GM19328 (cell line): ENCODE measurements at regions not wholly inside any gene's neighbourhood (a gene's known extent, or its start where the extent isn't known, plus 50 kb on each side); places are given as distances from the start of the nearest gene placed in this dataset.

Experiments
- ATAC-seq: cut with Tn5 transposase; IDR thresholded peaks from one replicate; pipeline ENCODE4 v1.9.1; 2021; ENCODE audit warnings: mild to moderate bottlenecking, moderate library complexity; ENCODE audit not compliant: unreplicated experiment

DNA sequence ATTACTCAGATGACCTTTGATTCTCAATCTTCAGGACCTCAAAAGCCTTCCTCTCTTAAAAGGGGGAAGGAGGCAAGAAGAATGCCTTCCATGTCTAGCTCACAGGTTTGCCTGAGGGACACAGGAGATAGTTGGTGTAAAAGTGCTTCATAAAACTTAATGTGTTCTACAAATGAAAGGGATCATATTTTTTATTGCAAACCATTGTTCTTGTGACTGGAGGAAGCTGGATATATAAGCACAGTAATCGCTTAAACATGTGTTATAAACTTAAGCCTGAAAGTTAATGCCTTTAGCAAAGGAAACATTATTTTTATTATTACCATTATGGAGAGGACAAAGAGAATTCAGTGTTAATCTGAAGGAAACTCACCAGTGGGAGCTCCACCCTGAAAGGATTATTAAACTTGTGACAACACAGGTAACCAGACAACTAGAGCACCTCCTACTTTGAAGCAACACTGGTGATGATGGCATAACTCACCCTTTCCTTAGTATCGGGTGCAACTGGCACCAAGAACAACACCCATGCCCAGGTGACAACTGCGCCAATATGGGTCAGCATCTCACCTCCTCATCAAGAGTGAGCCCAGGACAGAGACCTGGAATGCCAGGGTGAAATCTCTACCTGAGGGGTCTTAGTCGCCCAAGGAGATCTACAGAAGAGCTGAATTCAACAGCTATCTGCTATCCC lies 288.7 kb upstream of the PRDM1 start:
- ATAC-seq = no peak

DNA sequence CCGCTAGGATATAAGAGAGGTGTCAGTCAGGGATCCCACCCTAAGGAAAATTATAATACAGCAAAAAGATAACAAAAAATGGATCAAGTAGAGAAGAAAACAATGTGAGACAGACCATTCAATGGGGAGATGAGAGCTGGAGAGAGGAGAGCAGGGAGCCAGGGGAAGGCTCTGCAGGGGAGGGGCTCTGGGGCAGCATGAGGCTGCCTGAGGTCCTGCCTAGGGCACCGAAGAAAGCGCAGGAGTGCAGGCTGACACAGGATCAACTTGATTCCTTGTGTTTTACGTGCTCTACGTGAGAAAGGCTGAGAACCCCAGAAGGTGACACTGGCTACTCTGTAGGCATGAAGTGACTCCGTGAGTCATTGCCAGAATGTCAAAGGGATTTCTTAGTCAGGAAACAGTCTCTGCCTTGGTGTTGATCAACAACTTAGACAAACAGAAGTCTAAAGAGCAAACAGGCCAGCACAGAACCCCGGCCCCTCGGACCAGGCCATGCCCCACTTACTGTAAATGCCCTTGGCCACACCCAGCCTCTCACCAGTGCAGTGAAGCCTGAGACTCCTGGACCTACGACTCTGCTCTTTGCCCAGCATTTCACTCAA lies 290.1 kb upstream of the PRDM1 start:
- no peak for ATAC-seq

DNA sequence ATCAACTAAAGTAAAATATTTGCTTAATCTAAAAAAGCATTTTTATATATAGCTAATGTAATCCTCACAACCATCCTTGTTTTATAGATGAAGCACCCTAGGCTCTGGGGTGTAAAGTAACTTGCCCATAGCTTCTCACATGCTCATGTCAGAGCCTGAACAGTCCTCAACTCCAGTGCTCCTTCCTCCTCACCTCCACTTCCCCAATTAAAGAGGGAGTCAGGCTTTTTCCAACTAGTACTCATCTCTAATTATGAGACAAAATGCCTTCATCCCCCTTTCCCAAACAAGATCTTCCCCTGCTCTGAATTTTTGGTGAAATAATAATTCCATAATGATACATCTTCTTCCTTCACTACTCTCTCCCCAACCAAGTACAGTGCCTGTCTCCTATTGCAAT lies 290.8 kb upstream of the PRDM1 start:
- ATAC-seq = no peak

DNA sequence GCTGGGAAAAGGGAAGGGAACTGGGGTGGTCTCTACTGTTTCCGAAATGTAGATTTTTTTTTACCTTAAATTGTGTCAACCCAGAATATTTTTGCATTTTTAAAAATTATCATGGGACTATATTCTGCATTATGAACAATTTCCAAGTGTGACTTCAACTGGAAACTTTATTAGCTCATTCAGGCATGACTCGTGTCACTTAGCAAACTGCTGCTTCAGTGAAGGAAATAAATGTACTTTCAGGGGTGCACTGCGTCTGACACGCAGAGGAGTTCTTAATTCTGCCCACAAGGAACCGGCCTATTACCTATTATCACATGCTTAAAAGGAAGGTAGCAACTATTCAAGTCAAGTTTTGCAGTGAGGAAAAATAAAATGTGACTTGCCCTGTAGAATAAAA lies 291.3 kb upstream of the PRDM1 start:
- no peak for ATAC-seq

DNA sequence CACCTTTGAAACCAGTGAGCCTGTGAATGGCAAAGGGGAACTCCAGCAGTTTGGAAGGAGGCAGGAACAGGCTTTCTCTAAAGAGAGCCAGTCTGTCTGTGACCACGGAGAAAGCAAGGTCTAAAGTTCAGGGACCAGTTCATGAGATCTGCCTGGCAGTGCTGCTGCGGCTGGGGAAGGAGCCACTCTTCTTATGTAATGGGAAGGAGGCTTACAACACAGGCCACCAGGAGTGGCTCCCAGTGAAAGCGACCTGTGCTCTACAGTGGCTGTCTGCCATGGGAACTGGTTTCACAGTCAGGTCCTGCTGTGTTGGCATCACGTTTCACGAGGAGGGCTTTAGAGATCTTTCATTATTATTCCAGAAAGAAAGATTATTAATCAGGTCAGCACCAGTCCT lies 291.9 kb upstream of the PRDM1 start:
- no peak for ATAC-seq

DNA sequence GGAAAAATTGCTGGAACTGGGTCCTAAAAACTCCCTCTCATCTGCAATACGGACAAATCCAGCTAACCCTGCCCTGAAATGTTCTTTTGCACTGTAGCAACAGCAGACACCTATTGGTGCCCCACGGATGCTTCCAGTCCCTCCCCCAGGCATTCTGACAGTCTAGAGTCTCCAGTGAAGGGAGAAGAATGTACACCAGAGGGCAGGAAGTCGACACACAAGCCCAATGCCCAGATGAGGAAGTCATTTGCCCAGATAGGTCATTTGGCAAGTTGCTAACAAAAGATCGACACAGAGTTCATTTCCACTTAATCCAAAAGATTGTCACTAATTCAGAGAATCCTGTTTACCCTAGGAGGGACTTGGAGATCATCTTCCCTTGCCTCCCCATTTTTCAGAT lies 293.0 kb upstream of the PRDM1 start:
- ATAC-seq = no peak

DNA sequence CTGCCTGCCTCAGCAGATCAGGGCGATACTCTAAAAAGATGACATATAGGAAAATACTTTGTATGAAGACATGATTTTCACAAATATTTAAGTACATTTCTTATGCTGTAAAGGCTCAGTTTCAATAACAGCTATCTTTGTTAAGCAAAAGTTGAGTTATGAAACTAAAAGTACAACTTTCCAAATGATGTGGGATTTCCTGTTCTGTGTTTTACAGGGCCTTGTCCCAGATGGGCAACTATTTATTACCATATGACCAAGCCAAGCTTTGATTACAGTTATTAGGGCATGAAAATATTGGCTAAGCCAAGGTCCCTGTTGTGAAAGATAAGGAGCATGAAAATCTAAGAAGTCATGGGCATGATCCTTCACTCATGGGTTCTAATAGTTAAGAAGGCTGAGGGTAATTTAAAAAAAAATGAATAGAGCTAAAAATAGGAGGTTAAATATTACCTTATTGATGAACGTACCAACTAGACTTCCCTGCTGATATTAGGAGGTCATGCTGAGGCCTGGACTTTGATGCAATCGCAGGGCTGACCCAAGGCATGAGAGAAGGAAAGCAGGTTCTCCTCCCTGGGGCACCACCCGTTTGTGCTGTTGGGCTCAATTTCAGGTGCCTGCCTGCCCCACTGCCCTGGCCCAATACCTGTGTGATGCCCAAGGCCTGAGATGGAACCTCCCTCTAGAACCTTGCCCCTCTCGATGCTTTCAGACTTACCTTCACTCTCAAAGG lies 294.4 kb upstream of the PRDM1 start:
- ATAC-seq = no peak

DNA sequence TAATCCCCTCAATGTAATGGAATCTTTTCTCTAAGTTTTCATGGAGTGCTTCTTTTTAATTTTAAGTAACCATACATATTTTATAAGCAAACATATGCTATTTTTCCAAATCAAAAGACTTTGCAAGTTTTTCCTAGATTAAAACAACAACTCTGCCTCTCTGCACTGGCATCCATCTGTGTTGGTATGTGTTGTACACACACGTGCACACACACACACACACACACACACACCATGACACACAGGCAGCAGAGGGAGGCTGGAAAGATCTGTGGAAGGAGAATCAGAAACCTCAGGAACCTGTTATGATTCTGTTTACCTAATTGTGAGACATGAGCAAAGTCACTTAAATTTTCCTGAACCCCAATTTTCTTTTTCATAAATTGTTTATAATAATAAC lies 295.0 kb upstream of the PRDM1 start:
- ATAC-seq = no peak

DNA sequence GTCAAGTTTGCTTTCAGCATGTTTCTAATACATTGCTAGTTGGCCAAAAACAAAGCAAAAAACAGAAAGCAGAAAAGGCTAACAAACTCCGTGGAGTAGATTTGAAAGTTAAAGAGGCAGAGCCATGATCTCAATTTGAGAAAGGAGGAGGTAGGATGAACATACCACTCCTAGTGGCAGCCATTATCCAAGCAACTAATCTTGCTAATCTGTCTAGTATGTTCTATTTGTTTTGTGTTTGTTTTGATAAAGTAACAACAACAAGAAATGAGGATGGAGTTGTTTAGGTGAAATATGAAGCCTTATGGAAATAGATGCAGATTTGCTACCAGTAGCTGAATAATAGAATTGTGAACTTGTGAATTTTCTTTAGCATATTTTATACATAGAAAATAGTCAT lies 295.5 kb upstream of the PRDM1 start:
- no peak for ATAC-seq

DNA sequence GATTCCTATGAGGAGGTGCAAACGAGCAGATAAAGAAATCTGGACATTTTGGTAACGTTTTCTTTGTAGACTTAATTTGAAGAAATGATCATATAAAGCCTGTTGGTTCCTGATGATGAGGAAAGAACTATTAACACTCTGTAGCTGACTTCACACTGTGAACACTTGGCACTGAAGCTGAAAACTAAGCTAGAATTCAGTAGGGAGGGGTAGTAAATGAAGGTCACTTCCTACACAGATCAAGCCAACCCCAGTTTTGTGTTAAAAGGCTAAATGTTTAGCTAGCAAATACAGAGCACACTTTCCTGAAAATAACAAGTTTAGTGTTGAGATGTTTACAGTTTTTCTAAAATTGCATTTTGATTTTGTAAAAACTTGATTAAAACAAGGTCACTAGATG lies 296.2 kb upstream of the PRDM1 start:
- no peak for ATAC-seq

DNA sequence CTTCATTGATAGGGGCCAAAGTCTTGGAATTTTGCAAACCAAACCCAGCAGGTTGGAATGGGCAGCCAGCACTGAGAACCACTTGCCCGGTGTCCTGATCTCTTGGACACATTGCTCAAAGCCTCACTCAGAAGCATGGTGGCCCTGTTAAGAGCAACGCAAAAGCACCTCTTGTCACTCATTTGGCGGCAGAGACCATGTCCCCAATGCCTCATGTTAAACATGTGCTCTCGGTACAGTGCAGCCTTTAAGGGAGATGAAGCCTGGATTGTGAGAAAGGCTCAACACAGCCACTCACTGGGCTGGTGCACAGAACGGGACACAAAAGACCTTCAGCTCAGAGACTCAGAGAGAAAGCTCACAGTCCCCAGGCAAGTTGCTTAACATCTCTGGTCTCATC lies 298.4 kb upstream of the PRDM1 start:
- no peak for ATAC-seq

DNA sequence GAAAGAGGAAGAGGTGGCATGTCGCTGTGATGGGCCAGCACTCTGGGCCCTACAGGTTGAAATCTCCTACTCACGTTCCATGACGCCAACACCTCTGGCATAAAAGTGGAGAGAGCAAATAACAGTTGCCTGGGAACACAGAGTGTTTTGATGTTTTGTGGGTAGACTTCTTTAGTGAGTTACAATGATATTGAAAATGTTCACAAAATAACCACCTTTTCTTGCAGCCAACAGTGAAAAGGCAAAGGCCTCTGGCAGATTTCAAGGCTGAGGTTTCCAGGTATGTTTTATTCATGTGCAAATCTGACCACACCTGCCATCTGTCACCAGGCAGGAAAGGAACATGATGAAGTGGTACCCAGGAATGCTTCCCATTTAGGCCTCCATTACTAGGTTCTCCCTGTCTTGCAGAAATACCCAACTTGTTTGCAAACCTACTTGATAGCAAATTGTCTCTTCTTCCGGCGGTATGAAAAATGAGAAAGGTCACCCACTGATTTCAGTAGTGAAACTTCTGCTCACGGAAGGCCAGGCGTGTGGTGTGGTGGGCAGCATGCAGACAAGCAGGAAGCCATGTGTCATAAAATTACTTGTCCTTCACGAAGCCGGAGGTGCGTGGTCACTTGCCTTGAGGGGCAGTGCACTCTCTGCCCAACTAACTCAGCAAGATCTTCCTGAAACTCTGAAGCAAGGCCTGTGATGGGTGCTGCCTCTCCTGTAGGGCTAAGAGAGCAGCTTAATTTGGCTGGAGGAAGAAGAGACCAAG lies 299.1 kb upstream of the PRDM1 start:
- no peak for ATAC-seq

DNA sequence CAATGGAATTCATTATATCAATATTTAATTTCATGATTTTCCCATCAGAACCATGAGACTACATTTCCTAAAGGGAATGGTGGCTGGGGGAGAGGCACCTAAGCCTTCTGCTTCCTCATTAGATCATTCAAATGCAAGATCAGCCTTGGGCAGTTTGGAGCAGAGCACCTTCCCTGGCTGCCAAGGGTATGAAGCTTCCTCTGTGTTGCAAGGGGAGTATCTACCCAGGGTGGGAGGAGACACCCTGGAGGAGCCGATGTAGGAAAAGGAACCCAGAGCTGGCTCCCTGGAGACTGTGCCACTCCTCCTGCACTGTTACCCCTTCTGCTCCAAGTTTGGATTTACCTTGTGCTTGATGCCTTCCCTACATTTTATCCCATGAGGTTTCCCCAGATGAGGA lies 299.7 kb upstream of the PRDM1 start:
- no peak for ATAC-seq

DNA sequence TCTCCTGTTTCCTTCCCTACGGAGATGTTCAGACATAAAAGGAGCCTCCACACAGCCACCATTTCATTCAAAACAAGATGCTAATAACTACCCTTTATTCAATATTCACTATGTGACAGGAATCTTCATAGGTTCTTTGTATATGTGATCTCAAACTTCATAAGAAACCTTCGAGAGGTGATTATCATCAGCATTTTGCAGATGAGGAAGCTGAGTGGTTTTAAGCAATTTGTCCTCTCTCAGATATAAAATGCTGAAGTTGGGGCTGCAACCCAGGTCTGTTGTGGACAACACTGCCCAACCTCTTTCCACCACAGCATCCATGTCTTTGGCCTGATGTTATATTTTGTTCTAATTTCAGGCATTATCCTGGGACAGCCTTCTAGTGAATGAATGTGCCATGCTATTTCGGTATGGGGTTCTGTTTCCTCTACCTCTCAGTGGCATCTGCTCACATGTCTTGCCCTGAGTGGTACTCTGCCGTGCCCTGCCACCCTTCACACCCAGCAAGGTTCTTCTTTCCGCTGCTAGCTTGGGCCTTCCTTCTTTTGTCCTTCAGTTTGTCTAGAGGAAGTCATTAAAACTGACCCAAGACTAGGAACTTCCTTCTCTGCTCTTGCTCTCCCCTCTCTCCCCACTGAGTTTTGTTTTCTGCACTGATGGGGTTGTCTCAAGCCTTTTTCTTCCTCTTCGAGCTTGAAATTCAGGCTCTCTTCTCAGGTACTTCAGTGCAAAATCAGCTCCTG lies 300.9 kb upstream of the PRDM1 start:
- ATAC-seq = no peak

DNA sequence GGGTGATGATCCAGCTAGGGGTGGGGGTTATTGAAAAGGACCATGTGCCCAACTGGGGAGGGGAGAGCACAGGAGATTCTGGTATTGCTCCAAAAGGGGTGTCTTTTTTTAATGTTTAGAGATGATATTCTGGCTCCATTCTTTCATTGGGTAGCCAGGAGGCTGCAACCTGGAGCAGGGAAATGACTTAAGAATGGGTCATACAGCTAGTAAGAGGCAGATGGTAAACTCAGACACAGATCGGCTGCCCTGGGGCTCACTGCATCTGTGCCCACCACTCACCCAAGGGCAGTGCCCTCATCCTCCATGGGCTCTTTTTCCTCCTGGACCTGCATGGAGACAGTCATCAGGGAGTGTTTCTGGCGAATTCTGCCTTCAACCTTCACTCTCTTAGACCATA lies 302.0 kb upstream of the PRDM1 start:
- ATAC-seq = no peak

DNA sequence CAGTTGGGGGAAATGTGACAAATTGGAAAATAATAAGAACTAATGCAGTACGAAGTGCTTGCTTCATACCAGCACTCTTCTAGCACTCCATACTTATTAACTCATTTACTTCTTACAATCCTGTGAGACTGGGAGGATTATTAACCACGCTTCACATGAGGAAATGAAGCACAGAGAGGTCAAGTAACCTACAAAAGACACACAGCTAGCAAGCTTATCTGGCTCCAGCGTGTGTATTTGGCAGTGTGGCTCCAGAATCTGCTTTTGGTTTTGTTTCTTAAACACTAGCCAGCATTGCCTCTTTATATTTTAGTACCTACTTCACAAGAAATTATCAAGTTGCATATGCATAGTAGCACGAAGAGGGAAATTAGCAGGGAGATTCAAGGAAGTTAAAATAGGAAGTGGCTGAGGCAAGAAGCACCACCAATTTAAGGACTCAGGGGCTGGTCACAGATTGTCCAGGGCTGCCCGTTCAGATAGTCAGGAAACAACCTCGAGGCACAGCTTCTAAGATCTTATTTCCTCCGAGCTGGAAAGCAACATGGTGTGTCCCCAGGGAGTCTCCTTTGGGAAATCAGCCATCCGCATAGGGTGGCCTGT lies 302.7 kb upstream of the PRDM1 start:
- no peak for ATAC-seq

DNA sequence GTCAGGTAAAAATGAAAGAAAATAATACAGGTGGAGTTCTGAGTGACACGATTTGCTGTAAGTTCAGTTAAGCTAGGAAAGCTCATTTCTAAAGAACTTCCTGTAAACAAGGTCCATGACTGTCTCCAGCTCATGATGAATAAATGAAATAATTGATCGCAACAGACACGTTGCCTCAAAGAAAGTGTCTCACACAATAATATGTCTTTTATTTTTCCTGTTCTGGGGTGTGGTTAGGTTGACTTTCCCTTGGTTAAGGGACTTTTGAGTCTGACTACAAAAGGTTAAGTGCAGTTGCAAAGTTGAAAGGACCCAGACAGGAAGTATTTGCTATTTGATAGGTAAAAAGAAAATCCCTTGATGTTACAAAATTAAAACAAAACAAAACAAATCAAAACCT lies 304.2 kb upstream of the PRDM1 start:
- no peak for ATAC-seq

DNA sequence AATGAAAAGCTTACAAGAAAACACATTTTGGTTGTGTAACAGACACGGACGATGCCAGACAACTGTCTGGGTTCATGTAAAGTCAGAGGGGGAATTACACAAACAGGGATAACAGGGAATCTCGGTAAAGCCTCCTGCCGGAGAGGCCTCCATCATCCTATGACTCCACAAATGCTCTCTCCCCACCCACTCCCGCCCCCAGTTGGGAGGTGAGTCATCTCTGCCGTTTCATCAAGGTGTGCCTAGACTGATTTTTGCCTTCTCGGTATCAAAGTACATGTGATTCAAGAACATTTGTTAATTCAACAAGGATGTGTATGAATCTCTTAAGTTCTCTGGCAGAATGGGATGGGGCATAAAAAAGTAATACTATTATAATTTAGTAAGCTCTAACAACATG lies 304.9 kb upstream of the PRDM1 start:
- ATAC-seq = no peak

DNA sequence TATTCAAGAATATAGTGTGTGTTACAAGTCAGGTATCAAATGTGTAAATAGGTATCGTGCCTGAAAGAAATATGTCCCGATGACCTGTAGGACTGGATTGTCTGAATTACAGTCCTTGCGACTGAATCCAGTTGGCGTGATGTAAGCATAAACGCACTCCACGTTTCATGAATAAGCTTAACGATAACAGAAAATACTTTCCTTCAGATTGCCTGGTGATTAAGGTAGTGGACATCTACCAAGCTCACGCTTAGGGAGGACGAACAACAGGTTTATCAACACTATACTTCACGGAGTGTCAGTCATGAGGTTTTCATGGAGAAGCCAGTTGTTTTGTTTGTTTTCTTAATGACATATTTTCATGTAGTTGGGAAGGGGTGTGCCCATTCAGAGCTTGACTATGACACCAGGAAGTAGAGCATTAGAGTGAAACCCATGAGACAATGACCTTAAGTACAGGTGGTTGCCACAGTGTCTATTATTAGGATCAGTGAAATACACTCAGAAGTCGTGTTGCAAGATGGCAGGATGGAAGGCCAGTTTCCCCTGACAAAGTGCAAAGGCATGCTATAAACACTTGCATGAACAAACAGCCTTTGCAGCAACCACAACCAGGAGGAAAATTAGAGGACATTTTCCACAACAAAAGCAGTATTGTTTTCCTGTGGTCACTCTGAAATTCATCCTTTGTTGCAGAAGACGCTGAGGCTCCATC lies 305.8 kb upstream of the PRDM1 start:
- ATAC-seq = no peak

DNA sequence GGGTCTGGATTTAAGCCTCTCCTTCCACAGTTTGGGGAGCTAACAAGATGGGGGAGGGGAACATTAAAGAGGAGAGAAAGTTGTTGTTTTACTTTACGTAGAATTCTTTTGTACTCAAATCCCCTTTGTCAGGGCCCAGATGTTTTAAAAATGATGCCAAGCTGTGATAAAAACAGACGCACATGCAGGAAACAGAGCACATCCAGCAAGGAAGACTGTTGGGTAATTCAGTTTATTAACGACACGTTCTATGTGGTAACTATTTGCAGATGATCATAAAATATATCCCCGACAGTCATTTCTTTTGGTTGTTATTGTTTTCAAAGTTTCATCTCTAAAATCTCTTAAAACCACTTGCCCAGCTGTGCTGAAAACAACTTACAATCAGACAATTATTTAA lies 307.0 kb upstream of the PRDM1 start:
- no peak for ATAC-seq
